HCT116 (cell line): ENCODE measurements at regions not wholly inside any gene's neighbourhood (a gene's known extent, or its start where the extent isn't known, plus 50 kb on each side); places are given as distances from the start of the nearest gene placed in this dataset.
"Not testable (repeated sequence)": the region's sequence is repeated elsewhere in the genome, so short reads cannot be mapped to it uniquely, and the experiment has no call there.

ENCODE experiments used
- ATAC-seq: fragments of 200-7000 bp; cut with Tn5 transposase; 2 replicates; pipeline ENCODE4 v1.9.1; 2020; ENCODE audit warnings: mild to moderate bottlenecking, moderate library complexity
- BruUV-seq: library from RNA; stranded (reverse); fragments of 400-500 nt; replicated peaks from 2 replicates; lab custom pipeline; 2021; lab: Mats Ljungman, UMichigan
- CTCF ChIA-PET: fragments of 300-600 bp; sonication (Branson Sonifier 250); formaldehyde crosslinking; loops from one replicate; lab custom pipeline; 2021; ENCODE audit warnings: antibody characterized with exemption; lab: Charles Lee
- POLR2A ChIA-PET: fragments of 300-600, 350-600 bp; sonication (Branson Sonifier 250); formaldehyde crosslinking; loops from one replicate; lab custom pipeline; 2021; ENCODE audit warnings: antibody characterized with exemption; lab: Charles Lee
- RAD21 ChIA-PET, 2 experiments: fragments of 300-600 bp; sonication (Branson Sonifier 250); formaldehyde crosslinking; loops; one replicate each; lab custom pipeline; 2023; ENCODE audit warnings: low total read pairs in 2 of 2; ENCODE audit not compliant: uncharacterized antibody in 2 of 2, unreplicated experiment in 2 of 2, low non-redundant PET in 1 of 2; lab: Charles Lee
- DNase-seq: peaks from one replicate; pipeline ENCODE4 v3.0.0-alpha.2; 2010; ENCODE audit warnings: low read depth, low spot score
- H2AFZ ChIP-seq: fragments of 200-600 bp; shearing (Covaris generic), sonication (generic); 2 replicates; pipeline ENCODE4 v1.6.1; 2017; ENCODE audit warnings: low read depth, mixed run types, mixed read lengths, antibody characterized with exemption, low read length; ENCODE audit not compliant: poor library complexity, severe bottlenecking
- H3K27ac ChIP-seq: 2 replicates; pipeline ENCODE4 v1.5.1; 2012; ENCODE audit warnings: low read depth, low read length
- H3K27me3 ChIP-seq: fragments of 200-600 bp; sonication (generic); 2 replicates; pipeline ENCODE4 v1.6.1; 2016; ENCODE audit warnings: mixed run types, low read length, mixed read lengths; ENCODE audit not compliant: insufficient read depth
- H3K36me3 ChIP-seq, 2 experiments: fragments of 200-500 bp in 1 of 2; fragments of 200-600 bp in 1 of 2; sonication (Bioruptor generic) in 1 of 2; sonication (generic) in 1 of 2; 2 replicates each; pipeline versions ENCODE4 v1.5.1 to v1.6.1; 2014 to 2016; ENCODE audit warnings: low read length in 2 of 2, inconsistent platforms in 1 of 2, mixed read lengths in 1 of 2, mixed run types in 1 of 2; ENCODE audit not compliant: insufficient read depth in 2 of 2, control insufficient read depth in 1 of 2
- H3K4me1 ChIP-seq, 2 experiments: fragments of 200-600 bp in 1 of 2; sonication (generic) in 1 of 2; 2 replicates each; pipeline versions ENCODE4 v1.5.1 to v1.6.1; 2012 to 2017; ENCODE audit warnings: low read length in 2 of 2, inconsistent platforms in 1 of 2, mild to moderate bottlenecking in 1 of 2, mixed read lengths in 1 of 2, mixed run types in 1 of 2, moderate library complexity in 1 of 2; ENCODE audit not compliant: insufficient read depth in 2 of 2, control insufficient read depth in 1 of 2
- H3K4me2 ChIP-seq: fragments of 200-600 bp; sonication (generic); 2 replicates; pipeline ENCODE4 v1.6.1; 2017; ENCODE audit warnings: mixed run types, low read length, mixed read lengths
- H3K4me3 ChIP-seq, 2 experiments: fragments of 200-600 bp in 1 of 2; sonication (generic) in 1 of 2; replicated peaks in 1 of 2; 2 replicates each; pipeline ENCODE4 v1.5.1; 2011 to 2016; ENCODE audit warnings: low read length in 2 of 2, control low read depth in 1 of 2, low read depth in 1 of 2, mild to moderate bottlenecking in 1 of 2, mixed read lengths in 1 of 2, mixed run types in 1 of 2
- H3K79me2 ChIP-seq: fragments of 200-600 bp; sonication (generic); 2 replicates; pipeline ENCODE4 v1.6.1; 2017; ENCODE audit warnings: mild to moderate bottlenecking, mixed run types, low read length, moderate library complexity, mixed read lengths; ENCODE audit not compliant: insufficient read depth
- H3K9ac ChIP-seq: fragments of 200-600 bp; sonication (generic); 2 replicates; pipeline ENCODE4 v1.6.1; 2016; ENCODE audit warnings: low read length, mixed read lengths
- H3K9me2 ChIP-seq: fragments of 200-600 bp; sonication (generic), shearing (Covaris generic); 2 replicates; pipeline ENCODE4 v1.6.1; 2017; ENCODE audit warnings: mixed run types, mild to moderate bottlenecking, moderate library complexity; ENCODE audit not compliant: insufficient read depth
- H3K9me3 ChIP-seq, 2 experiments: fragments of 200-500 bp in 1 of 2; fragments of 200-600 bp in 1 of 2; sonication (Bioruptor generic) in 1 of 2; sonication (generic) in 1 of 2; 2 replicates each; pipeline ENCODE4 v1.6.1; 2014 to 2017; ENCODE audit warnings: low read length in 2 of 2, mixed read lengths in 2 of 2, inconsistent platforms in 1 of 2, low read depth in 1 of 2, mild to moderate bottlenecking in 1 of 2, mixed run types in 1 of 2, moderate library complexity in 1 of 2; ENCODE audit not compliant: control insufficient read depth in 1 of 2, insufficient read depth in 1 of 2
- H4K20me1 ChIP-seq: fragments of 200-600 bp; sonication (generic), shearing (Covaris generic); 2 replicates; pipeline ENCODE4 v1.6.1; 2017; ENCODE audit warnings: mixed run types, mild to moderate bottlenecking, moderate library complexity; ENCODE audit not compliant: insufficient read depth
- ELF1 ChIP-seq: IDR thresholded peaks from 2 replicates; pipeline ENCODE4 v1.6.1; 2012; ENCODE audit warnings: low read depth, borderline replicate concordance
- EZH2 ChIP-seq: fragments of 200-600 bp; sonication (generic); IDR thresholded peaks from 2 replicates; pipeline ENCODE4 v1.6.1; 2017; ENCODE audit warnings: antibody characterized with exemption, mixed run types
- EZH2phosphoT487 ChIP-seq: fragments of 200-600 bp; IDR thresholded peaks from 2 replicates; pipeline ENCODE4 v1.6.1; 2018; ENCODE audit warnings: antibody characterized with exemption, borderline replicate concordance
- JUND ChIP-seq: IDR thresholded peaks from 2 replicates; pipeline ENCODE4 v1.6.1; 2012
- SP1 ChIP-seq: IDR thresholded peaks from 2 replicates; pipeline ENCODE4 v1.6.1; 2012; ENCODE audit warnings: low read depth
- SRF ChIP-seq: IDR thresholded peaks from 2 replicates; pipeline ENCODE4 v1.6.1; 2012; ENCODE audit warnings: low read depth
- TCF7L2 ChIP-seq: IDR thresholded peaks from 2 replicates; pipeline ENCODE4 v1.7.0; 2011; ENCODE audit warnings: borderline replicate concordance, inconsistent platforms; ENCODE audit not compliant: insufficient read depth, insufficient read length; ENCODE audit errors: extremely low read depth
- YY1 ChIP-seq: IDR thresholded peaks from 2 replicates; pipeline ENCODE4 v1.6.1; 2011; ENCODE audit warnings: low read length, low read depth, moderate library complexity, mild to moderate bottlenecking; ENCODE audit not compliant: insufficient replicate concordance; ENCODE audit errors: extremely low read depth
- ZNF274 ChIP-seq: fragments of 200-500 bp; sonication (Bioruptor generic); IDR thresholded peaks from 2 replicates; pipeline ENCODE4 v1.6.1; 2014; ENCODE audit warnings: mild to moderate bottlenecking, low read depth, low read length, inconsistent platforms
- intact Hi-C: fragments of 100-400 bp; cut with micrococcal nuclease; formaldehyde crosslinking; loops from 2 replicates; pipeline ENCODE4 v1.10.0; 2022
- TF ChIP-seq, protein P1 (sequence below), 3 experiments: fragments of 200-600 bp in 1 of 3; sonication (generic) in 1 of 3; IDR thresholded peaks in 2 of 3; conservative IDR thresholded peaks in 1 of 3; 2 replicates each; pipeline ENCODE4 v1.5.1; 2012 to 2017; ENCODE audit warnings: low read depth in 2 of 3, low read length in 2 of 3, antibody characterized with exemption in 1 of 3, borderline replicate concordance in 1 of 3, control low read depth in 1 of 3, mild to moderate bottlenecking in 1 of 3, mixed read lengths in 1 of 3, mixed run types in 1 of 3, moderate library complexity in 1 of 3; ENCODE audit not compliant: insufficient read depth in 1 of 3
- TF ChIP-seq, protein P2 (sequence below): IDR thresholded peaks from 2 replicates; pipeline ENCODE4 v1.6.1; 2012; ENCODE audit warnings: low read depth

DNA sequence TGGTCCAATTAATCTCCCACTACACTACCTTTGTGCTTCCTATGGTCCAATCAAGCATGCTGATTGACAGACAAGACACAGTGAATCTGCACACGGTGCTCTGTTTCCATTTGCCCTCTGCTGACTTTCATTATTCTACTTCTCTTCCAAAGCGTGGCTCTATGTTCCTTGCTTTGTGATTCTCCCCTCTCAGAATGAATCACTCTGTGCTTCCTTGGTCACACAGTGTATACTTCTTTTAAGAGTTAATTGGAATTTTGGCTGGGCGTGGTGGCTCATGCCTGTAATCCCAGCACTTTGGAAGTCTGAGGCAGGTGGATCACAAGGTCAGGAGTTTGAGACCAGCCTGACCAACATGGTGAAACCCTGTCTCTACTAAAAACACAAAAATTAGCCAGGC is 65.1 kb upstream of the SLC44A3 start:
- H3K79me2 ChIP-seq, H2AFZ ChIP-seq, H3K4me3 ChIP-seq, H3K9ac ChIP-seq, H3K9me3 ChIP-seq, ATAC-seq, intact Hi-C loops, H3K36me3 ChIP-seq, H3K4me2 ChIP-seq, H3K27me3 ChIP-seq, CTCF ChIA-PET, H3K9me2 ChIP-seq, BruUV-seq, H4K20me1 ChIP-seq, H3K27ac ChIP-seq, DNase-seq, RAD21 ChIA-PET: not testable (repeated sequence)
- peaks cover 12 to 34% of the 10 kb centered on the region in 2 experiments for H3K4me1 ChIP-seq
- POLR2A ChIA-PET: interaction anchor here (0.7 to 1.2 kb wide), 2 partner anchors 18 to 215 kb away, joined by 3 read pairs; no protein-coding TSS in a partner anchor

DNA sequence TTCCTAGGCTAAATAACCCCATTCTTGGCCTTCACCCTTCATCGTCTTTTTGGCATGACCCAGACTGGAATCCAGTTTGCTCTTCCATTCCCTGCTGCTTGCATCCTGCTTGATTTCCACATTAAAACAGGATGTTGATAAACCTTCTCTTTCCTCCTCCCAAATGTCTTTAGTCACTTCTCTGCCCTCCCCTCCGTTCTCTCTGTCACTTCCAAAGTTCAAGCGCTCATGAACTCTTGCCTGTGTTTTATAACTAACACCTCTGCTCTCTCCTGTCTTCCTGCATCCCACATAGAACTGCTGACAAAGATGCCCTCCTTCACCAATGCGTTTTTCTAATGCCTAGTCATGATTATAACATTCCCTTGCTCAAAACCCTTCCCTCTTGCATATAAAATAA is 65.6 kb upstream of the SLC44A3 start:
- H2AFZ ChIP-seq: no peak overlapping the region
- intact Hi-C loops: no loop called here
- H4K20me1 ChIP-seq: no peaks in the 10 kb centered on the region
- no peaks in the 10 kb centered on the region for H3K9me2 ChIP-seq
- H3K9me3 ChIP-seq: no peaks in the 10 kb centered on the region
- RAD21 ChIA-PET: no interaction called here
- ATAC-seq (no peak), DNase-seq (no peak)
- H3K79me2 ChIP-seq: no peaks in the 10 kb centered on the region
- H3K36me3 ChIP-seq: no peaks in the 10 kb centered on the region
- POLR2A ChIA-PET: interaction anchor here (0.7 to 1.2 kb wide), 2 partner anchors 17 to 214 kb away, joined by 3 read pairs; no protein-coding TSS in a partner anchor
- BruUV-seq: no TSS peak
- no peak overlapping the region for H3K4me2 ChIP-seq
- H3K27me3 ChIP-seq: no peaks in the 10 kb centered on the region
- CTCF ChIA-PET: no interaction called here
- peaks cover 12 to 34% of the 10 kb centered on the region in 2 experiments for H3K4me1 ChIP-seq
- H3K27ac ChIP-seq: no peak overlapping the region
- no peak overlapping the region for H3K9ac ChIP-seq
- TF ChIP-seq TCF7L2 (no peak), SRF (no peak), JUND (no peak), EZH2 (no peak), YY1 (no peak), EZH2phosphoT487 (no peak), ELF1 (no peak), ZNF274 (no peak), SP1 (no peak)
- TF ChIP-seq, protein P1, sequence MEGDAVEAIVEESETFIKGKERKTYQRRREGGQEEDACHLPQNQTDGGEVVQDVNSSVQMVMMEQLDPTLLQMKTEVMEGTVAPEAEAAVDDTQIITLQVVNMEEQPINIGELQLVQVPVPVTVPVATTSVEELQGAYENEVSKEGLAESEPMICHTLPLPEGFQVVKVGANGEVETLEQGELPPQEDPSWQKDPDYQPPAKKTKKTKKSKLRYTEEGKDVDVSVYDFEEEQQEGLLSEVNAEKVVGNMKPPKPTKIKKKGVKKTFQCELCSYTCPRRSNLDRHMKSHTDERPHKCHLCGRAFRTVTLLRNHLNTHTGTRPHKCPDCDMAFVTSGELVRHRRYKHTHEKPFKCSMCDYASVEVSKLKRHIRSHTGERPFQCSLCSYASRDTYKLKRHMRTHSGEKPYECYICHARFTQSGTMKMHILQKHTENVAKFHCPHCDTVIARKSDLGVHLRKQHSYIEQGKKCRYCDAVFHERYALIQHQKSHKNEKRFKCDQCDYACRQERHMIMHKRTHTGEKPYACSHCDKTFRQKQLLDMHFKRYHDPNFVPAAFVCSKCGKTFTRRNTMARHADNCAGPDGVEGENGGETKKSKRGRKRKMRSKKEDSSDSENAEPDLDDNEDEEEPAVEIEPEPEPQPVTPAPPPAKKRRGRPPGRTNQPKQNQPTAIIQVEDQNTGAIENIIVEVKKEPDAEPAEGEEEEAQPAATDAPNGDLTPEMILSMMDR (IDR thresholded peaks at IDR 0.05 in 2 of 3, conservative IDR thresholded peaks at IDR 0.05 in 1 of 3; ENCODE audit: borderline replicate concordance in 1 of 3, insufficient read depth in 1 of 3, low read depth in 2 of 3, low read length in 2 of 3): no peak
- TF ChIP-seq, protein P2, sequence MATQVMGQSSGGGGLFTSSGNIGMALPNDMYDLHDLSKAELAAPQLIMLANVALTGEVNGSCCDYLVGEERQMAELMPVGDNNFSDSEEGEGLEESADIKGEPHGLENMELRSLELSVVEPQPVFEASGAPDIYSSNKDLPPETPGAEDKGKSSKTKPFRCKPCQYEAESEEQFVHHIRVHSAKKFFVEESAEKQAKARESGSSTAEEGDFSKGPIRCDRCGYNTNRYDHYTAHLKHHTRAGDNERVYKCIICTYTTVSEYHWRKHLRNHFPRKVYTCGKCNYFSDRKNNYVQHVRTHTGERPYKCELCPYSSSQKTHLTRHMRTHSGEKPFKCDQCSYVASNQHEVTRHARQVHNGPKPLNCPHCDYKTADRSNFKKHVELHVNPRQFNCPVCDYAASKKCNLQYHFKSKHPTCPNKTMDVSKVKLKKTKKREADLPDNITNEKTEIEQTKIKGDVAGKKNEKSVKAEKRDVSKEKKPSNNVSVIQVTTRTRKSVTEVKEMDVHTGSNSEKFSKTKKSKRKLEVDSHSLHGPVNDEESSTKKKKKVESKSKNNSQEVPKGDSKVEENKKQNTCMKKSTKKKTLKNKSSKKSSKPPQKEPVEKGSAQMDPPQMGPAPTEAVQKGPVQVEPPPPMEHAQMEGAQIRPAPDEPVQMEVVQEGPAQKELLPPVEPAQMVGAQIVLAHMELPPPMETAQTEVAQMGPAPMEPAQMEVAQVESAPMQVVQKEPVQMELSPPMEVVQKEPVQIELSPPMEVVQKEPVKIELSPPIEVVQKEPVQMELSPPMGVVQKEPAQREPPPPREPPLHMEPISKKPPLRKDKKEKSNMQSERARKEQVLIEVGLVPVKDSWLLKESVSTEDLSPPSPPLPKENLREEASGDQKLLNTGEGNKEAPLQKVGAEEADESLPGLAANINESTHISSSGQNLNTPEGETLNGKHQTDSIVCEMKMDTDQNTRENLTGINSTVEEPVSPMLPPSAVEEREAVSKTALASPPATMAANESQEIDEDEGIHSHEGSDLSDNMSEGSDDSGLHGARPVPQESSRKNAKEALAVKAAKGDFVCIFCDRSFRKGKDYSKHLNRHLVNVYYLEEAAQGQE: no peak
- H3K4me3 ChIP-seq: no peak overlapping the region
